ENCODE measurements at regions not wholly inside any gene's neighbourhood (a gene's known extent, or its start where the extent isn't known, plus 50 kb on each side); places are given as distances from the start of the nearest gene placed in this dataset.

- DNase-seq (ENCODE audit: low read depth) = no peak
Measured at GRCh38 chr4:136316961-136317360, 1215.3 kb downstream of the PCDH18 start.

GRCh38 chr4:136314686-136315085 is 1217.6 kb downstream of the PCDH18 start:
- DNase-seq (ENCODE audit: low read depth) = no peak

- no peak for DNase-seq (ENCODE audit: low read depth)
Measured at GRCh38 chr4:136311774-136312173, 1220.5 kb downstream of the PCDH18 start.

GRCh38 chr4:136307765-136308164 is 1224.5 kb downstream of the PCDH18 start:
- no peak for DNase-seq (ENCODE audit: low read depth)

GRCh38 chr4:136306361-136306760 is 1225.9 kb downstream of the PCDH18 start:
- DNase-seq (ENCODE audit: low read depth) = no peak

GRCh38 chr4:136302566-136302965 is 1229.7 kb downstream of the PCDH18 start:
- DNase-seq (ENCODE audit: low read depth) = no peak

- DNase-seq (ENCODE audit: low read depth) = no peak
Measured at GRCh38 chr4:136301749-136302495, 1230.4 kb downstream of the PCDH18 start.

- DNase-seq (ENCODE audit: low read depth) = no peak
Measured at GRCh38 chr4:136283977-136284376, 1248.3 kb downstream of the PCDH18 start.

- no peak for DNase-seq (ENCODE audit: low read depth)
Measured at GRCh38 chr4:136281889-136282288, 1250.4 kb downstream of the PCDH18 start.

- no peak for DNase-seq (ENCODE audit: low read depth)
Measured at GRCh38 chr4:136281307-136281706, 1251.0 kb downstream of the PCDH18 start.

DNA sequence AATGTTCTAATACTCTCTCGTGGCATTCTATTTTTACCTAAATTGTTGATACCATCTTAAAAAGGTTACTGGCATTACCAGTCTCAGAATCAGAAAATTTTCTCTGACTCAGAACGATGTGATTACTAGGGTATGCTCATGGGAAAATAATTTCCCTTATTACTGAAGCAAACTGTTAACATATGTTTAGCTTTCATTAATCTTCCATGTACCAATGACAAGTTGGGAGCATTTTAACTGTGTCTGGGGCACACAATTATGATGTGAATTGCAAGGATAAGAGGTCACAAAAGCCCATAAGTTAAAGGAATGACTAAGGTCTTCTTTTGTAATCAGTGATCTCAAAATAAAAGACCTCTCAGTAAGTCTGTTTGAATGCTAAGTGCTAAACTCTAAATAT is 1254.6 kb downstream of the PCDH18 start:
- DNase-seq (ENCODE audit: low read depth) = no peak

DNA sequence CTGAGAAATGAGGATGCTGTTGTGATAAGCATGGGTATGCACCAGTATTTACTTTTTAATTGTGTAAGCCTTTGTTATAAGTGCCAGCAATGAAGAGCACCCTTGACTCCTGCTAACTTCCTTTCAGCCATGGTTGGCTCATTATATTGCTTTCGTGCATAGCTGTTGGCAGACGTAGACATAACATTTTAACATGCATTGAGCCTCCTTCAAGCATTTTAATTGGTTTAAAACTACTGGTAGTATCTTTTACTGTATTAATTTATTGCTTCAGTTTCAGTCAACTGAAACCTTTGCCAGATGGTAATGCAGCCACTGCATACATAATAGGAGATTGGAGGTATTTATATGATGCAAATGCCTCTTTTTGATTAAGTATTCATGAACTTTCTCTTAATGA is 1285.4 kb downstream of the PCDH18 start:
- DNase-seq (ENCODE audit: low read depth) = no peak

GRCh38 chr4:136241221-136241986 is 1290.9 kb downstream of the PCDH18 start:
- peak; percentile 24 for DNase-seq (ENCODE audit: low read depth)

DNA sequence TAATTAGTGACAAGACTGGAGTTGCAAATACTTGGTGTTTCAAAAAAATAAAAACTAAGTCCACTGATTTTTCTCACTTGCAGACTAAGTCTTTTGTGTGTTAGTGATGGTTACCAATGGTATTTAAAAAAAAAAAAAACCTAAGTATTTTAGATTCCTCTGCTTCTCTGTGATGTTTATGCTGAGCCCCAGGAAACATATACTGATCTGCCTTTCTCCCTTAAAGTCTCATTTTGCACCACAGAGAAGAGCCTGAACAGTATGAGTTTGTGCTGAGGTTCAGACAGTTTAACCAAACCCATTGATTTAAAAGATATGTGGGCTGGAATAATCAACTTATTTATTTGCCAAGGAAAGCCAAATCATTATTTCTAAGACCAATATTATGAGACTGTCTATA is 1305.0 kb downstream of the PCDH18 start:
- DNase-seq (ENCODE audit: low read depth) = no peak

DNA sequence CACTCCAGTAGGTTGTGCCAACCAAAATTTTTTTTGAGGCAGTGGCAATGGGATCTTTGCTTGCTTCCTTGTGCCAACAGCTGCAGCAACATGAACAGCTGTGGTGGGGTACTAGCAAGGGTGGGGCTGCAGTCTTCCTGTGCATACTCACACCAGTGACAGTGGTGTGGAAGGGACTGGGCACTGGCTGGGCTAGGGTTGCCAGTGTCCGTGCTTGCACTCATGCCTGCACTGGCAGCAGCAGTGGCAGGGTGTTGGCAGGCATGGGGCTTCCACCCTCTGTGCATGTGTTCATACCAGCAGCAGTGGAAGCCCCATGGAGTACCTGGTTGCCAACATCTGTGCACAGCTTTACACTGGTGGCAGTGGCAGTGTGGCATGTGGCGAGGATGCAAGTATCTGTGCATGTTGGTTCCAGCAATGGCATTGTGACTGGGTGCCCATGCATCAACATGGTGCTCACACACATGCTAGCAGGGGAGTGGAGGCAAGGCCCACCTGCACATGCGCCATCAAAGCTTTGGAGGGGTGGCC is 1312.6 kb downstream of the PCDH18 start:
- DNase-seq (ENCODE audit: low read depth) = no peak

DNA sequence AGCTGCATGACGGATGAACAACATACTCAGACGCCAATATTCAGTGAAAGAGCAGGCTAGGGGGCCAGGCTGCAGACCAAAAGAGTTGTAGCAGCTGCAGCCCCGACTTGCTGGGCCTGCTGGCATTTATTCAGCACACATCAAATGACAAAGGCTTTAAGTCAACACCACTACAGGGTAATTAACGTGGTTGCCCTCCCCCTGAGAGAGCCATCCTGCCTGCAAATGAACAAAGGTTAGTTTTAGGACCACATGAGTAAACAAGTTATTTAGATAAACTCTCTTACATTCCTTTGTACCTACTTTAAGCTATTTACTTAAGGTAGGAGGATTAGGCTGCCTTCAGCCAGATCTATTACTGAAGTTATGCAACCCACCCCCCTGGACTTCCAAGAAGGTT is 1329.1 kb downstream of the PCDH18 start:
- DNase-seq (ENCODE audit: low read depth) = no peak

DNA sequence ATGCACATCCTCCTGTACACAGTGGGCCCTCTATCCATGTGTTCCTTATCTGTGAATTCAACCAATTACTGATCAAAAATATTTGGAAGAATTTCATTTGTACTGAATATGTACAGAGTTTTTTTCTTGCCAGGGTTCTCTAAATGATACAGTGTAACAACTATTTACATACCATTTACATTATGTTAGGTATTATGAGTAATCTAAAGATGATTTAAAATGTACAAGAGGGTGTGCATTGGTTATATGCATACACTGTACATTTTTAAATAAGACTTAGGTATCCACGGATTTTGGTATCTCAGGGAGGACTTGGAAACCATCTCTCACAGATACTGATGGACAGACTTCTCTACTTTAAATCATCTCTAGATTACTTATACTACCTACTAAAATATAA is 1333.9 kb downstream of the PCDH18 start:
- DNase-seq (ENCODE audit: low read depth) = no peak

GRCh38 chr4:136194962-136195361 is 1337.3 kb downstream of the PCDH18 start:
- DNase-seq (ENCODE audit: low read depth) = no peak

GRCh38 chr4:136186650-136187049 is 1345.6 kb downstream of the PCDH18 start:
- DNase-seq (ENCODE audit: low read depth) = no peak

- DNase-seq (ENCODE audit: low read depth) = no peak
Measured at GRCh38 chr4:136183513-136183912, 1348.8 kb downstream of the PCDH18 start.

GRCh38 chr4:136156947-136157346 is 1375.3 kb downstream of the PCDH18 start:
- DNase-seq (ENCODE audit: low read depth) = no peak

DNA sequence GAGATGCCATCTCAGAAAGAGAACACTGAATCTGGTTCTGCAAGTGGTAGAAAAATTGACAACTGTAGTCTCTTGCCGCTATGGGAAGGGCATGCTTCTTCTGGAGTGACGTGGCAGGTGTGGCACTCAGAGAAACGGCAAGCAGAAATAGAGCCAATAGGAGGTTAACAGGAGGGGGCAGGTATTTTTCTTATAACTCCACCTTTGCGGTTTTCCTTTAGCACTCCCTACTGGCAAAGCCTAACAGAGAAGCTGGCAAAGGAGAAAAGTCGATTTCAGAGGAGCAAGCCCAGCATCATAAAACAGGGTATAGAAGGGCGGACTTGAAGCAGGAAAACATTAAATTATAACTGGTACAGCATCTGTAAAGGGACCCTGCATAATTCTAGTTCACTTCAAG is 1382.2 kb downstream of the PCDH18 start:
- DNase-seq (ENCODE audit: low read depth) = no peak

DNA sequence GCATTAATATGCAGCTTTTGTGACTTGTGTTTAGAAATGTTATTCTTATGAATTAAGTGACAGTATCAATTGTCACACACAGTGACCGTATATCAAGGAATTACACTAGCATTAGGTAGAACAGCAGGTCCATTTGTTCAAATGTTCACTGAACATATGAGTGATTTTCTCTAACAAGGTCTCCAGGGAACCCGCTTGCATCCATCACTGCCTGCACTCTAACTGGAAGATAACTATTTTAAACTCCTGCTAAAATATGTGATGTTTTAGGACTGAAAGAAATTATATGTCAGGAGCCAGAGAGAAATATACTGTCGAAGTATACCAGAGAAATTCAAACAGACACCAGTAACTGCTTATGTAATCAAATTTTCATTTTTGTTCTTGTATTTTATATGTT is 1395.7 kb downstream of the PCDH18 start:
- DNase-seq (ENCODE audit: low read depth) = no peak

Data from HT1080 (cell line).